ENCODE measurements at regions not wholly inside any gene's neighbourhood (a gene's known extent, or its start where the extent isn't known, plus 50 kb on each side); places are given as distances from the start of the nearest gene placed in this dataset.
"Not testable (repeated sequence)": the region's sequence is repeated elsewhere in the genome, so short reads cannot be mapped to it uniquely, and the experiment has no call there.

GRCh38 chr14:59058776-59059175 lies 129.7 kb upstream of the DAAM1 start:
- not testable (repeated sequence) for DNase-seq (ENCODE audit: low spot score)

DNA sequence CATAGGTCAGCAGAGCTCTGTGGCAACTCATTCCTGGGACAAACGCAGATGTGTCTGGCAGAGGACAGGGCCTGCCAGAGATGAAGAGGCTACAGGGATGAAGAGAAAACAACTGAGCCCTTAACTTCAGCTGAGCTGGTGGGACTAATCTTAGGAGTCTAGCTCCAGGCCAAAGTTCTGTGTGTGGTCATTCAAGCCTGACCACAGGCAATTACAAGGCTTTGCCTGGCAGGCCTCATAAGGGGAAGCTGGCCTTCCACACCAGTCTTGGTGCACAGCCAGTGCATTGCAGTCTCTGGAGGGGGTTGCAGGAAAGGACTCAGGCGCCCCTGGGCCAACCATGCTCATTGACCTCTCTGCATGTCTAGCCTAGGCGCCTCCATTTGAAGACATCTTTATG lies 127.6 kb upstream of the DAAM1 start:
- no peak for DNase-seq (ENCODE audit: low spot score)

DNA sequence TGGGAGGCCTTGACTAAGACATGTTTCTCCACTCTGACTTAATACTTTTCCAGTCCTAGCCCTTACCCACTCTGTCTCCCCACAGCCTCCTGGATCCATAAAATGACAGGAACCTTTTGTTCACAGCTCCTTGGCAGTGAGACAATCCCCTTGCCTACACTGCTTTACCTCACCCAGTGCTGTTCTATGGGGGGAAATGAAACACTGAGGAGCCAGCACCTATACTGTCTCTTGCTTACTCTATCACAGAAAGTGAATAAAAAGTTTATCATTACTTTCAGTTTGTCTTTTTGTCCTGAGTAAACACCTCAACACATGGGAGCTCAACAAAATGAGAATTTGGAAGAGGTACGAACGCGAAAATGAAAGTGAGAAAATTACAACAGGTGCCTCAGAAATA lies 127.2 kb upstream of the DAAM1 start:
- DNase-seq (ENCODE audit: low spot score) = no peak

DNA sequence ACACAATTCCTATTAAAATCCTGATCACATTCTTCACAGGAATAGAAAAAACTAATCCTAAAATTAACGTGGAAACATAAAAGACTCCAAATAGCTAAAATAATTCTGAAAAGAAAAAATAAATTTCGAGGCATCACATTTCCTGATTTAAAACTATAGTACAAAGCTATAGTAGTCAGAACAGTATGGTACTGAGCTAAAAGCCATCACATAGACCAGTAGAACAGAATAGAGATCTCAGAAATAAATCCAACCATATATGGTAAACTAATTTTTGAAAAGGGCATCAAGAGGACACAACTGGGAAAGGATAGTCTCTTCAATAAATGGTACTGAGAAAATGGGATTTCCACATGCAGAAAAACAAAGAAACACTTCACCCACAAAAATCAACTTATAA lies 125.2 kb upstream of the DAAM1 start:
- DNase-seq (ENCODE audit: low spot score) = no peak

GRCh38 chr14:59067127-59067894 lies 121.2 kb upstream of the DAAM1 start:
- DNase-seq (ENCODE audit: low spot score) = no peak

- peak; percentile 36 for DNase-seq (ENCODE audit: low spot score)
Observed at GRCh38 chr14:59069163-59069854, 119.2 kb upstream of the DAAM1 start.

DNA sequence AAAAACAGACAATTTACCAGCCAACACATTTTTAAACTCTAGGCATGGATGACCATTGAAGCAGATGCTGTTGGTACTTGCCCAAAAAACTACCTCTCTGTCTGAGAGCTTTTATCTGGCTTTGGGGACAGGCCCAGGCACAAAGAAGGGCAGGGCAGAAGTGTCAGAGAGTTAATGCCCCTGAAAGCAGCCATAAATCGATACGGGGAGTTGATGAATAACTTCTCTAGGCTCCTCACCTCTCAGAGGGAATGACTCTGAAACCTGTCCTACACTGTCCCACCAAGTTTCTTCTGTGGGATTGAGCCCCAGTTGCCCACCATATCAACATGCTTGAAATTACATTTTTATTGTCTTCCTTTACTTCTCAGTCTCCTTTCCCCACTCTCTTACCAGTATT lies 113.0 kb upstream of the DAAM1 start:
- DNase-seq (ENCODE audit: low spot score) = no peak

DNA sequence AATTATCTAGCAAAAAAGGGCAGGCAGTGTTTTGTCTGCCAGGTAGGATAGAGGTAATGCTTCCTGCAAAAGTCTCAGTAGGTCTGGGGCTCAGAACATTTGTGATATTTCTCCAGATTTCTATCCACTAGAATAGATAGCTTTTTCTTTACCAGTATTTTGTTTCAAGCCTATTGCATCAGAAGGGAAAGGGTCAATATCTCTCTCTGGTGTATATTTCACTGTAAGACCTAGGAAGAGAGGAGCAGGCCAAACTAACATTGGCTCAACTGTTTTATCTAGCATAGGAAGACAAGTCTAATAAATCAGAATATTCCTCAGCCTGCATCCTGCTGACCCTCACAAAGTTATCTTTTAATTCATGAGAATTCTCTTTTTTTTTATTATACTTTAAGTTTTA lies 106.7 kb upstream of the DAAM1 start:
- no peak for DNase-seq (ENCODE audit: low spot score)

DNA sequence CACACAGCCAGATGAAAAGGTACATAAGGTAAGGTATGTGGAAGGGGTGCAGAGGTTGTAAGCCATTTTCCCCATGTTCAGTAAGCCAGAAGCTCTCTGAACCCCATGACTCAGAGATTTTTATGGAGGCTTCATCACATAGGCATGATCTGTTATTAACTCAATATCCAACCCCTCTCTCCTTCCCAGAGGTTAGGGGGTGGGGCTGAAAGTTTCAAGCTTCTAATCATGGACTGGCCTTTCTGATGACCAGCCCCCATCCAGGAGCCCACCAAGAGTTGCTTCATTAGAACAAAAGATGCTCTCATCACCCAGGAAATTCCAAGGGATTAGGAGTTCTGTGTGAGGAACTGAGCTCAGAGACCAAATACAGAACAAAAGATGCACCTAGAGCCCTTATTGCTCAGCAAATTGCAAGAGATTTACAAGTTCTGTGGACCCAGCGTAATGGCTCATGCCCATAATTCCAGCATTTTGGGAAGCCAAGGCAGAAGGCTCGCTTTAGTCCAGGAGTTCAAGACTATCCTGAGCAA lies 103.2 kb upstream of the DAAM1 start:
- DNase-seq (ENCODE audit: low spot score) = no peak

DNA sequence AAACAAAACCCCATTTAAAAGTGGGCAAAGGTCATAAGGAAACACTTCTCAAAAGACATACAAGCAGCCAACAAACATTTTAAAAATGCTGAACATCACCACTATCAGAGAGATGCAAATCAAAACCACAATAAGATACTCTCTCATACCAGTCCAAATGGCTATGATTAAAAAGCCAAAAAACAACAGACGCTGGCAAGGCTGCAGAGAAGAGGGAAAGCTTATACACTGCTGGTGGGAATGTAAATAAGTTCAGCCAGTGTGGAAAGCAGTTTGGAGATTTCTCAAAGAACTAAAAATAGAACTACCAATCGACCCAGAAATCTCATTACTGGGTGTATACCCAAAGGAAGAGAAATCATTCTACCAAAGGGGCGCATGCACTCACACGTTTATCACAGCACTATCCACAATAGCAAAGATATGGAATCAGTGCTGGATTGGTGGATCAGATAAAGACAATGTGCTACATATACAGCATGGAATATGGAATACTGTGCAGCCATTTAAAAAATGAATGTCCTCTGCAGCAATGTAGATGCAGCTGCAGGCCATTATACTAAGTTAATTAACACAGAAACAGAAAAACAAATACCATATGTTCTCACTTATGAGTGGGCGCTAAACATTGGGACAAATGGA lies 102.1 kb upstream of the DAAM1 start:
- no peak for DNase-seq (ENCODE audit: low spot score)

DNA sequence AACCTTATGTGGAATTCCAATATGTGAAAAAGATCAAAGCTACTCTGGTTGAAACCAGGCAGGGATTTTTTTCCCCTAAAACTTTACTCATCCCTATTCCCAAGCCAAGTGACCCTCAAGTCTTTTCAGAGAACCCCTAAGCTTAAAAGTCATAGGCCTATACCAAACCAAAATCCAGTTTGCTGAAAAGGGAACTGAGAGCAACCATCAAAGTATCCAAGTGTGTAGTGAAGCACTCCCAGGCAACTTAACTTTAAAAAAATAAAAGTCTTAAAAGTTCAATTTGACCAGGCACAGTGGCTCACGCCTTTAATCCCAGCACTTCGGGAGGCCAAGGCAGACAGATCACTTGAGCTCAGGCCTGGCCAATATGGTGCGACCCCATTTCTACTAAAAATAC lies 101.2 kb upstream of the DAAM1 start:
- DNase-seq (ENCODE audit: low spot score) = no peak

DNA sequence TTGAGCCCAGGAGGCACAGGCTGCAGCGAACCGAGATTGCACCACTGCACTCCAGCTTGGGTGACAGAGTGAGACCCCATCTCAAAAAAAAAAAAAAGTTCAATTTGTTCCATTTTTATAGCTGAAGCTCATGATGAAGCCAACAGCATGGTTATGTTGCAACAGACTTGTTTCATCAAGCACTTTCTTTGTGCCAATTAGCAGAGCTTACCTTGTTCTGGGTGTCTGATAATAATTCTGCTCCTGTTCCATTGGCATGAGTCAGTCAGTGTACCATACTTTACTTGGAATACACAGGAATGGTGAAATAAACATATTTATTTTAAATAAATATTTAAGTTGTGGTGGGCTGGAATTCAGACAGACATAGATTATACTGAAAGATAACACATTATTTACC lies 100.8 kb upstream of the DAAM1 start:
- DNase-seq (ENCODE audit: low spot score) = no peak

DNA sequence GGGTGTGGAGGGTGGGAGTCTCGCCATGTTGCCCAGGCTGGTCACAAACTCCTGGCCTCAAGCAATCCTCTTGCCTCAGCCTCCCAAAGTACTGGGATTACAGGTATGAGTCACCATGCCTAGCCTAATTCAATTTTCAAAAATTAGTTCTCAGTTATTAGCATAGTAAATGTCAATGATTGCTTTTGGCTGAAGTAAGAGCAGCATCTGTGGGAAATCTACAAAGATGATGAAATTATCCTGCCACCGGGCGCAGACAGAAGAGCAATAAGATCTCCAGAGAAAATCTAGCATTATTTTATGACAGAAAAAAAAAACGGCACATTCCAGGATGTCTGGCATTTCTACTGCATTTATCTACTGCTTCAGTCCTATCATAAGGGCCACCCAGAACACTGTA lies 97.9 kb upstream of the DAAM1 start:
- no peak for DNase-seq (ENCODE audit: low spot score)

- DNase-seq (ENCODE audit: low spot score) = no peak
Observed at GRCh38 chr14:59091404-59091803, 97.1 kb upstream of the DAAM1 start.

DNA sequence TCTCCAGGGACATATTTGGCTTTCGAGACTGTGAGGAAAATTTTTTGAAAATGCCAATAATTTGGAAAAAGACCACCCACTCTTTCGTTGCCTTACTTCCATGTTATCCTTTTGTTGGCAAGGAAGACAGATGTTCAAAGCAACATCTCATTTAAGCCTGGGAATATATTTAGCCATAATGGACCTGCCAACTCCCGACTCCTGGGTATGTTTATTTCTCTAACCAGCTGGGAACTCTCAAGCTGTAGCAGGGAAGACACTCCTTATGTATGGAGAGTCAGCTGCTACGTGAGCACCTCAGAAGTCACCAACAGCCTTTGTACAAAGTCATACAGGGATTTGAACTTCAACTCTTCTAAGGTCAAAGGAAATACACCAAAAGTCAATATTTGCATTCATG lies 96.5 kb upstream of the DAAM1 start:
- DNase-seq (ENCODE audit: low spot score) = no peak

DNA sequence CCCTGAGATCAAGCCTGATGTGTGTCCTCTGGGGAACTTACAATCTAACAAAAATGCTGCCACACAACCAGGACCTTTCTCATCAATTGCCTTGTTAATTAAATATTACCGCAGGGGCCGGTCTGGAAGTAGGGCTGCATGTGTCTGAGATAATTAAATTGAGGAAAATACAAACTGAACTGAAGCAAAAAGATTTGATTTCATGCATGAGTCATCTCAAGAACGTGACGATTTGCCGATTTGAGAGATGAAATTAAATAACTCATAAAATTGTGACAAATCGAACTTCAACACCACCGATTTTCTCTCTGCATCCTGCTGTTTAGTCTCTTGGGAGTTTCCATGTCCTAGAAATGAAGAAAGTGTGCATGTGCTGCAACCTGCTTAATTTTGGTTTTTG lies 94.6 kb upstream of the DAAM1 start:
- no peak for DNase-seq (ENCODE audit: low spot score)

DNA sequence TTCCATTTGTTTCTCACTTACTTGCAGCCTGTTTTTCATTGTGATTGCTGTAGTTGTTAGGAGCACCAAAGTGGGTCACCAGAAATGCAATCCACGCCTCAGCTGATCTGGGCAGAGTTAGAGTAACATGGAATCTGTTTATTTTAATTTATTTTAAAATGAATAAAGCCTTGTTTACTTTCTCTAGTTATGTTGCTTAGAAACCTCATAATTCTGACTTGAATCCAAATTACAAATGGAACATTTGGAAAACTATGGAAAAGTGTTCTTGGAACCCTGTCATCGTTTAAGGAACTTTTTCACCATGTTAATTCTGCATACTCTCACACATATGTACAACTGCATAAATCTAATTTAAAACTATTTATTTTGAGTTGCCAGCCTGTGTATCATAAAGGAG lies 92.2 kb upstream of the DAAM1 start:
- no peak for DNase-seq (ENCODE audit: low spot score)

DNA sequence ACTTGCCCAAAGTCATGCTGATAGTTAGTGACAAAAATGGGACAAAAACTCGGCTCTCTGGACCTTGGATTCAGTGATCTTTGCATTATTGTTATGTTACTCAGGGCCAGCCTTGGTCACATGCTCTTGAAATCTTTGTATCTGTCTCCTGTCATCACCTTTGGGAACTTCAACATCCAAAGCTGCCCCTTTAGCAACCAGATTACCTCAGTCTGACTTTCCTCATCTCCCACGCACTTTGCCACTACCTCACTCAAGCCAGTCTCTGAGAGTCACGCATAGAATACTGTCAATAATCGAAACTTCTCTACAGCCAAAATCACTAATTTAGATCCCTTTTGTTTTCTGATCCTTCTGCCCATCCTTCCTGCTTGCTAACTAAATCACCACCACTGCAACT lies 90.8 kb upstream of the DAAM1 start:
- no peak for DNase-seq (ENCODE audit: low spot score)

- no peak for DNase-seq (ENCODE audit: low spot score)
Observed at GRCh38 chr14:59098377-59098776, 90.1 kb upstream of the DAAM1 start.

DNA sequence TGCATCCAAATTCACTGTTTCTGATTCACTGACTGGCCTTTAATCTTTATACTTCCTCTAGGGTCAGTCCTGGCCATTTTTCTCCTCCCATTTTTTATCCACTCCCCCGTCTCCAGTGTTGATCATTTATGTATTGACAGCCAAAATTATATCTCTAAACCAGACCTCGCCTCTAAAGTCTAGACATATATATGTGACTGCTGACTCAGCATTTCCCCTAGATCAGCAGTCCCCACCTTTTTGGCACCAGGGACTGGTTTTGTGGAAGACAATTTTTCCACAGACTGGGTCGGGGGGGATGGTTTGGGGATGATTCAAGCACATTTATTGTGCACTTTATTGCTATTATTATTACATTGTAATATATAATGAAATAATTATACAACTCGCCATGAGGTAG lies 88.3 kb upstream of the DAAM1 start:
- no peak for DNase-seq (ENCODE audit: low spot score)

- DNase-seq (ENCODE audit: low spot score) = no peak
Observed at GRCh38 chr14:59101476-59101875, 87.0 kb upstream of the DAAM1 start.

- no peak for DNase-seq (ENCODE audit: low spot score)
Observed at GRCh38 chr14:59103396-59103795, 85.1 kb upstream of the DAAM1 start.

DNA sequence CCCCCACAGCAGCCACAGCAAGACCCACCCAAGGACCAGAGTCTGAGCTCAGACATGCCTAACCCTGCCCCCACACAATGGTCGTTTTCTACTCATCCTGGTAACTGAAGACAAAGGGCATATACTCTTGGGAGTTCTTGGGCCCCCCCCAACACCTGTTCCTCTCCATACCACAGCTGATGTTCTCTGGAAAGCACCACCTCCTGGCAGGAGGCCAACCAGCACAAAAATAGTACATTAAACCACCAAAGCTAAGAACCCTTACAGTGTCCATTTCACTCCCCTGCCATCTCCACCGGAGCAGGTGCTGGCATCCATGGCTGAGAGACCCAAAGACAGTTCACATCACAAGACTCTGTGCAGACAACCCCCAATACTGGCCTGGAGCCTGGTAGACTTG lies 80.6 kb upstream of the DAAM1 start:
- DNase-seq (ENCODE audit: low spot score) = no peak

Data from SW480 (cell line).